ENCODE measurements at regions not wholly inside any gene's neighbourhood (a gene's known extent, or its start where the extent isn't known, plus 50 kb on each side); places are given as distances from the start of the nearest gene placed in this dataset.

- Histone ChIP-seq H2BK15ac (replicated peaks; ENCODE audit: low read depth) (no peak overlapping the region), H4K8ac (ENCODE audit: low read depth, low read length) (no peak overlapping the region), H2BK5ac (ENCODE audit: low read length) (no peak overlapping the region), H3K27me3 (ENCODE audit: insufficient read depth, low read length, poor library complexity) (no peaks in the 10 kb centered on the region), H3K79me1 (ENCODE audit: low read length) (no peaks in the 10 kb centered on the region), H3K4ac (ENCODE audit: low read depth, low read length) (no peak overlapping the region), H3K9ac (ENCODE audit: low read length) (no peak overlapping the region), H3K4me2 (ENCODE audit: low read length) (no peak overlapping the region), H2BK120ac (ENCODE audit: low read depth, low read length) (no peak overlapping the region), H4K5ac (ENCODE audit: low read length) (no peak overlapping the region), H3K23ac (ENCODE audit: low read length) (no peak overlapping the region), H2AK5ac (ENCODE audit: low read length) (no peak overlapping the region), H3K36me3 (ENCODE audit: control insufficient read depth, insufficient read depth, low read length) (no peaks in the 10 kb centered on the region), H3K18ac (ENCODE audit: low read length) (no peak overlapping the region), H3K27ac (ENCODE audit: low read depth, low read length) (no peak overlapping the region), H3K4me1 (ENCODE audit: control insufficient read depth, low read depth, low read length) (peaks cover 3% of the 10 kb centered on the region), H3K4me3 (ENCODE audit: low read length) (no peak overlapping the region), H3K79me2 (ENCODE audit: control insufficient read depth, insufficient read depth, low read length) (no peaks in the 10 kb centered on the region), H3K56ac (ENCODE audit: low read length) (no peak overlapping the region)
- WGBS (ENCODE audit: extremely low coverage, insufficient coverage, low lambda C conversion rate), result no CpG with 5 or more reads among the region's 2 CpGs
- peak; percentile 67 for DNase-seq
Measured at GRCh38 chr2:206392118-206392517, 51.2 kb upstream of the ADAM23 start.

Measured in mesendoderm (in vitro differentiated cells).